ENCODE measurements at regions not wholly inside any gene's neighbourhood (a gene's known extent, or its start where the extent isn't known, plus 50 kb on each side); places are given as distances from the start of the nearest gene placed in this dataset.

- intact Hi-C loops (cut with micrococcal nuclease) = no loop called here
Measured at GRCh38 chr5:10867389-10868303, 106.6 kb upstream of the DAP start.

More at GRCh38 chr5:10867389-10868303, 106.6 kb upstream of the DAP start:
- H3K4me3 ChIP-seq (replicated peaks in 1 of 3; ENCODE audit: insufficient read depth in 1 of 3, low read depth in 1 of 3, low read length in 3 of 3) = no peak overlapping the region
- dilution Hi-C loops (cut with MboI; ENCODE audit: extremely low pct_ligation_motif_present, low sequenced_read_pairs) = no loop called here
- H3K4me1 ChIP-seq (ENCODE audit: control insufficient read depth, extremely low read depth, insufficient read depth, low read length) = no peaks in the 10 kb centered on the region
- DNase-seq (ENCODE audit: low read depth, low spot score) (no peak), FAIRE-seq (no peak)
- H3K27ac ChIP-seq (ENCODE audit: insufficient read depth, low read depth, low read length) = no peak overlapping the region
- no peaks in the 10 kb centered on the region for H3K9me1 ChIP-seq (replicated peaks; ENCODE audit: control insufficient read depth, extremely low read depth, insufficient read depth, low read length)
- H4K20me1 ChIP-seq (replicated peaks; ENCODE audit: control insufficient read depth, extremely low read depth, insufficient read depth, low read length) = no peaks in the 10 kb centered on the region
- H3K4me2 ChIP-seq (ENCODE audit: insufficient read depth, low read length) = no peak overlapping the region
- no peaks in the 10 kb centered on the region for H3K9me3 ChIP-seq (replicated peaks; ENCODE audit: control insufficient read depth, insufficient read depth, low read length)
- H3K27me3 ChIP-seq (ENCODE audit: control insufficient read depth in 2 of 2, insufficient read depth in 2 of 2, low read length in 2 of 2) = peaks cover 3 to 5% of the 10 kb centered on the region in 2 experiments
- POLR2A ChIA-PET = no interaction called here
- no peak overlapping the region for H2AFZ ChIP-seq (ENCODE audit: low read depth, low read length)
- H3K36me3 ChIP-seq (ENCODE audit: control insufficient read depth in 2 of 2, extremely low read depth in 1 of 2, insufficient read depth in 2 of 2, low read length in 2 of 2) = no peaks in the 10 kb centered on the region
- no TSS peak for BruUV-seq (replicated peaks)
- H3K9ac ChIP-seq (replicated peaks; ENCODE audit: extremely low read depth, insufficient read depth, low read length) = no peak overlapping the region
- H3K79me2 ChIP-seq (ENCODE audit: control insufficient read depth, insufficient read depth, low read length) = no peaks in the 10 kb centered on the region
- TF ChIP-seq POLR2AphosphoS5 (IDR thresholded peaks at IDR 0.05; ENCODE audit: insufficient read depth, low read depth, low read length) (no peak), JUN (IDR thresholded peaks at IDR 0.05; ENCODE audit: borderline replicate concordance, insufficient read depth, insufficient read length, low read depth) (no peak), GATA2 (IDR thresholded peaks at IDR 0.05; ENCODE audit: insufficient read depth, insufficient read length, low read depth, low read length) (no peak), EZH2 (IDR thresholded peaks at IDR 0.05; ENCODE audit: borderline replicate concordance, low read depth, low read length, severe bottlenecking) (no peak), POLR2A (IDR thresholded peaks at IDR 0.05; ENCODE audit: low read depth, low read length) (no peak), MYC (IDR thresholded peaks at IDR 0.05; ENCODE audit: low read depth, low read length) (no peak), FOS (IDR thresholded peaks at IDR 0.05; ENCODE audit: borderline replicate concordance, insufficient read depth, low read length) (no peak)
- TF ChIP-seq, protein P1, sequence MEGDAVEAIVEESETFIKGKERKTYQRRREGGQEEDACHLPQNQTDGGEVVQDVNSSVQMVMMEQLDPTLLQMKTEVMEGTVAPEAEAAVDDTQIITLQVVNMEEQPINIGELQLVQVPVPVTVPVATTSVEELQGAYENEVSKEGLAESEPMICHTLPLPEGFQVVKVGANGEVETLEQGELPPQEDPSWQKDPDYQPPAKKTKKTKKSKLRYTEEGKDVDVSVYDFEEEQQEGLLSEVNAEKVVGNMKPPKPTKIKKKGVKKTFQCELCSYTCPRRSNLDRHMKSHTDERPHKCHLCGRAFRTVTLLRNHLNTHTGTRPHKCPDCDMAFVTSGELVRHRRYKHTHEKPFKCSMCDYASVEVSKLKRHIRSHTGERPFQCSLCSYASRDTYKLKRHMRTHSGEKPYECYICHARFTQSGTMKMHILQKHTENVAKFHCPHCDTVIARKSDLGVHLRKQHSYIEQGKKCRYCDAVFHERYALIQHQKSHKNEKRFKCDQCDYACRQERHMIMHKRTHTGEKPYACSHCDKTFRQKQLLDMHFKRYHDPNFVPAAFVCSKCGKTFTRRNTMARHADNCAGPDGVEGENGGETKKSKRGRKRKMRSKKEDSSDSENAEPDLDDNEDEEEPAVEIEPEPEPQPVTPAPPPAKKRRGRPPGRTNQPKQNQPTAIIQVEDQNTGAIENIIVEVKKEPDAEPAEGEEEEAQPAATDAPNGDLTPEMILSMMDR (IDR thresholded peaks at IDR 0.05; ENCODE audit: extremely low read depth in 1 of 2, insufficient read depth in 1 of 2, low read depth in 1 of 2, low read length in 2 of 2) = no peak
- TF ChIP-seq, protein P2, sequence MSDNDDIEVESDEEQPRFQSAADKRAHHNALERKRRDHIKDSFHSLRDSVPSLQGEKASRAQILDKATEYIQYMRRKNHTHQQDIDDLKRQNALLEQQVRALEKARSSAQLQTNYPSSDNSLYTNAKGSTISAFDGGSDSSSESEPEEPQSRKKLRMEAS (IDR thresholded peaks at IDR 0.05; ENCODE audit: insufficient read depth, insufficient read length) = no peak
- CTCF ChIA-PET = interaction anchor here (0.9 to 1.2 kb wide), 4 partner anchors 10 to 1156 kb away, joined by 3 to 4 read pairs (median 3); no protein-coding TSS in a partner anchor

Data from endothelial cell of umbilical vein (primary cell).